ENCODE measurements at regions not wholly inside any gene's neighbourhood (a gene's known extent, or its start where the extent isn't known, plus 50 kb on each side); places are given as distances from the start of the nearest gene placed in this dataset.

- Histone ChIP-seq H3K27me3 (ENCODE audit: insufficient read depth in 3 of 3, low read length in 2 of 3) (no peaks in the 10 kb centered on the region), H3K4me3 (no peak overlapping the region), H3K36me3 (ENCODE audit: insufficient read depth in 1 of 2, low read depth in 1 of 2) (no peaks in the 10 kb centered on the region), H3K9me3 (no peaks in the 10 kb centered on the region), H3K27ac (no peak overlapping the region), H3K4me1 (peaks cover 25% of the 10 kb centered on the region)
- TF ChIP-seq, protein P1, sequence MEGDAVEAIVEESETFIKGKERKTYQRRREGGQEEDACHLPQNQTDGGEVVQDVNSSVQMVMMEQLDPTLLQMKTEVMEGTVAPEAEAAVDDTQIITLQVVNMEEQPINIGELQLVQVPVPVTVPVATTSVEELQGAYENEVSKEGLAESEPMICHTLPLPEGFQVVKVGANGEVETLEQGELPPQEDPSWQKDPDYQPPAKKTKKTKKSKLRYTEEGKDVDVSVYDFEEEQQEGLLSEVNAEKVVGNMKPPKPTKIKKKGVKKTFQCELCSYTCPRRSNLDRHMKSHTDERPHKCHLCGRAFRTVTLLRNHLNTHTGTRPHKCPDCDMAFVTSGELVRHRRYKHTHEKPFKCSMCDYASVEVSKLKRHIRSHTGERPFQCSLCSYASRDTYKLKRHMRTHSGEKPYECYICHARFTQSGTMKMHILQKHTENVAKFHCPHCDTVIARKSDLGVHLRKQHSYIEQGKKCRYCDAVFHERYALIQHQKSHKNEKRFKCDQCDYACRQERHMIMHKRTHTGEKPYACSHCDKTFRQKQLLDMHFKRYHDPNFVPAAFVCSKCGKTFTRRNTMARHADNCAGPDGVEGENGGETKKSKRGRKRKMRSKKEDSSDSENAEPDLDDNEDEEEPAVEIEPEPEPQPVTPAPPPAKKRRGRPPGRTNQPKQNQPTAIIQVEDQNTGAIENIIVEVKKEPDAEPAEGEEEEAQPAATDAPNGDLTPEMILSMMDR (IDR thresholded peaks at IDR 0.05), result no peak
- ATAC-seq (no peak), DNase-seq (no peak)
- intact Hi-C loops (cut with DNase I), result no loop called here
- 42 to 68% (median 49%) methylated on average over 5 of the region's 5 CpGs for WGBS, 3 donors
These were observed 213.9 kb downstream of the VAPA start for GRCh38 chr18:10127729-10128128.

- DNase-seq (no peak), ATAC-seq (no peak)
- peaks cover 19% of the 10 kb centered on the region for H3K4me1 ChIP-seq
- H3K36me3 ChIP-seq (ENCODE audit: insufficient read depth in 1 of 2, low read depth in 1 of 2), result no peaks in the 10 kb centered on the region
- intact Hi-C loops (cut with DNase I), result no loop called here
- TF ChIP-seq, protein P1 (IDR thresholded peaks at IDR 0.05), result no peak
- no peak overlapping the region for H3K4me3 ChIP-seq
- WGBS, 3 donors, result 86 to 94% (median 91%) methylated on average over 8 of the region's 8 CpGs
- H3K9me3 ChIP-seq, result no peaks in the 10 kb centered on the region
- no peak overlapping the region for H3K27ac ChIP-seq
- no peaks in the 10 kb centered on the region for H3K27me3 ChIP-seq (ENCODE audit: insufficient read depth in 3 of 3, low read length in 2 of 3)
These were observed 215.2 kb downstream of the VAPA start for GRCh38 chr18:10128921-10129501.

- ATAC-seq (peak in 2 of 4 donors; percentile 29 to 40), DNase-seq (no peak)
- Histone ChIP-seq H3K27me3 (ENCODE audit: insufficient read depth in 3 of 3, low read length in 2 of 3) (no peaks in the 10 kb centered on the region), H3K4me3 (no peak overlapping the region), H3K27ac (no peak overlapping the region), H3K4me1 (peaks cover 15% of the 10 kb centered on the region), H3K9me3 (no peaks in the 10 kb centered on the region), H3K36me3 (ENCODE audit: insufficient read depth in 1 of 2, low read depth in 1 of 2) (no peaks in the 10 kb centered on the region)
- TF ChIP-seq, protein P1 (IDR thresholded peaks at IDR 0.05), result no peak
- intact Hi-C loops (cut with DNase I), result loop anchor here in 1 of 2 donors (10.0 kb wide), 1 partner anchor 46 kb away; no protein-coding TSS in a partner anchor
- 81 to 88% (median 82%) methylated on average over 3 of the region's 3 CpGs for WGBS, 3 donors
These were observed 216.8 kb downstream of the VAPA start for GRCh38 chr18:10130606-10131005.

DNA sequence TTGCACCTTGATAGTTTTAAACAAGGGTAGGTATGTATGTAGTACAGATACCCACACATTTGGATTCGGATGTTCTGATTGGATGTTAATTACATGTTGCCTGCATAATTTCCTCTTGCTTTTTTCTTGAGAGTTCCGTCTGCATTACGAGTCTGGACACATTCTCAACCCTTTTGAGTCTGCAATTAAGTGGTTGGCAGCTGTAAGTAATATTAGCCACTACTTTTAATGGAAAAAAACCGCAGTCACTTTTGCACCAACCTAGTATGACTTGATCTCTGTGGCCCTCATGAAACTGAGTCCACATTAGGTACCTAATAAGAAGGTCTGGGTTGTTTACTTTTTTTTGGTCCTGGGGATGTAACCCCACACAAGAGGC is 217.3 kb downstream of the VAPA start:
- 77 to 88% (median 83%) methylated on average over 4 of the region's 4 CpGs for WGBS, 3 donors
- peaks cover 15% of the 10 kb centered on the region for H3K4me1 ChIP-seq
- ATAC-seq, result no peak
- no peak for DNase-seq
- TF ChIP-seq, protein P1 (IDR thresholded peaks at IDR 0.05), result no peak
- no peaks in the 10 kb centered on the region for H3K36me3 ChIP-seq (ENCODE audit: insufficient read depth in 1 of 2, low read depth in 1 of 2)
- intact Hi-C loops (cut with DNase I), result loop anchor here in 1 of 2 donors (10.0 kb wide), 1 partner anchor 46 kb away; no protein-coding TSS in a partner anchor
- H3K4me3 ChIP-seq, result no peak overlapping the region
- no peaks in the 10 kb centered on the region for H3K9me3 ChIP-seq
- no peaks in the 10 kb centered on the region for H3K27me3 ChIP-seq (ENCODE audit: insufficient read depth in 3 of 3, low read length in 2 of 3)
- no peak overlapping the region for H3K27ac ChIP-seq

All from psoas muscle (tissue), 7 donors.